Adrenal gland (tissue), 9 donors: ENCODE measurements at regions not wholly inside any gene's neighbourhood (a gene's known extent, or its start where the extent isn't known, plus 50 kb on each side); places are given as distances from the start of the nearest gene placed in this dataset.

Source experiments
- DNase-seq, 7 donors: peaks; one replicate each; pipeline ENCODE4 v3.0.0-alpha.2; 2019 to 2020
- H3K27ac ChIP-seq, 5 donors: fragments of 200-600 bp; sonication (generic) in 4 of 5; 1 replicate in 3 of 5; 2 replicates in 2 of 5; pipeline versions ENCODE4 v1.5.1 to v1.8.0; 2016 to 2020; ENCODE audit warnings: mild to moderate bottlenecking in 1 of 5
- H3K27me3 ChIP-seq: fragments of 200-600 bp; 2 replicates; pipeline ENCODE4 v1.8.0; 2021
- H3K36me3 ChIP-seq, 2 donors: fragments of 200-600 bp; replicated peaks in 1 of 2; 1 replicate in 1 of 2; 2 replicates in 1 of 2; pipeline versions ENCODE4 v1.5.1 to v1.8.0; 2018 to 2022
- H3K4me1 ChIP-seq, 2 donors: fragments of 200-600 bp; replicated peaks in 1 of 2; 1 replicate in 1 of 2; 2 replicates in 1 of 2; pipeline versions ENCODE4 v1.5.1 to v1.8.0; 2018 to 2021
- H3K4me3 ChIP-seq, 4 donors: fragments of 200-600 bp; sonication (generic) in 3 of 4; one replicate each; pipeline ENCODE4 v1.5.1; 2016 to 2018
- H3K9me3 ChIP-seq, 3 donors: fragments of 200-600 bp; sonication (generic) in 1 of 3; replicated peaks in 1 of 3; 1 replicate in 2 of 3; 2 replicates in 1 of 3; pipeline versions ENCODE4 v1.5.1 to v1.8.0; 2016 to 2021
- CTCF ChIP-seq, 6 experiments: fragments of 450-650 bp in 4 of 6; fragments of 200-600 bp in 2 of 6; sonication (generic) in 1 of 6; IDR thresholded peaks; 1 replicate in 5 of 6; 2 replicates in 1 of 6; pipeline versions ENCODE4 v1.5.1 to v1.8.0; 2016 to 2021; ENCODE audit warnings: antibody characterized with exemption in 6 of 6, mild to moderate bottlenecking in 2 of 6, moderate library complexity in 1 of 6
- POLR2A ChIP-seq, 2 donors: fragments of 450-650 bp; IDR thresholded peaks; one replicate each; pipeline ENCODE4 v1.6.1; 2017; ENCODE audit warnings: antibody characterized with exemption in 2 of 2, mild to moderate bottlenecking in 2 of 2, moderate library complexity in 1 of 2
- WGBS, 4 donors: extraction: QIAGEN DNeasy Blood & Tissue Kit in 2 of 4; methylation state at CpG; one replicate each; pipeline versions ENCODE4 v1.1.5 to v1.1.7; 2013 to 2017; 5-methylcytosine and 5-hydroxymethylcytosine counted together
- intact Hi-C, 2 donors: fragments of 100-400 bp; cut with DNase I; formaldehyde crosslinking; loops; one replicate each; pipeline versions ENCODE4 v1.14.1 to v1.15.0; 2022 to 2023
- small RNA-seq, 2 donors: library from RNA; depleted of rRNA; stranded (forward); fragments of <200 nt; gene quantifications; one replicate each; pipeline ENCODE3, GENCODE V24; 2016
- donor health status: healthy with polysubstance abuse.
- donor health status: Bipolar disorder and iron deficiency.
- donor health status: DM: yes; HTN: yes; CAD: no.
- donor health status: DM: no; HTN: no; CAD: no.
- donor health status: DM: no; HTN: no; CAD: no.

DNA sequence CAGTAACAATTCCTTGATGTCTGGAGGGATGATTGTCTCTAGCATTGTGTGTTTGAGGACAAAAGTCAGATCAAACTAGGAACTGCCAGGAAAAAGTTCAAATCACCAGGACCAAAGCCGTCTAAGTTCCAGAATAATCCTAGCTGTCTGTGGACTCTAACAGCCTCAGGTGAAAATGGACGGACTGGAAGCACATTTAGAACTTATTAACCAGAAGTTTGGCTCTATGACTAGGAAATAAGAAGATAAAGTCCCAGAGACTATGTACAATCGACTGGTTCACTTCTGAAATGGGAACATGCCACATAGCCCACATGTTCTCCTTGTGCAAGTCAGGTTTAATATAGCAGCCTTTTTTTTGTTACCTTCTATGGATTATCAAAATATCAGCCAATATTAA lies 50.6 kb upstream of the SGO1 start:
- no peak for TF ChIP-seq CTCF (IDR thresholded peaks at IDR 0.05)
- TF ChIP-seq POLR2A (IDR thresholded peaks at IDR 0.05), result no peak
- intact Hi-C loops, result no loop called here
- 60 to 88% (median 74%) methylated on average over 3 of the region's 3 CpGs for WGBS, 4 donors

More for the DNA sequence above, 50.6 kb upstream of the SGO1 start:
- Histone ChIP-seq H3K9me3 (no peaks in the 10 kb centered on the region), H3K27ac (no peak overlapping the region), H3K4me1 (no peaks in the 10 kb centered on the region), H3K4me3 (no peak overlapping the region), H3K27me3 (no peaks in the 10 kb centered on the region), H3K36me3 (no peaks in the 10 kb centered on the region)
- no peak for DNase-seq

Small RNAs in the stretch of these regions (small RNA-seq; reads per million reads assigned to genes)
- gene RNU6-815P (0 reads per million in 2 donors), gene RNU6-822P (0 reads per million in 2 donors)
